ENCODE measurements at regions not wholly inside any gene's neighbourhood (a gene's known extent, or its start where the extent isn't known, plus 50 kb on each side); places are given as distances from the start of the nearest gene placed in this dataset.

GRCh38 chr5:2205185-2205585, 322.5 kb upstream of the IRX4 start:
- TF ChIP-seq EZH2phosphoT487 (IDR thresholded peaks at IDR 0.05; ENCODE audit: borderline replicate concordance, low read length) = no peak
- no peak for TF ChIP-seq CTCF (IDR thresholded peaks at IDR 0.05; ENCODE audit: low read depth, low read length, poor library complexity, severe bottlenecking)
- Histone ChIP-seq H3F3A (ENCODE audit: control insufficient read depth, insufficient read depth) (no peaks in the 10 kb centered on the region), H4K20me1 (ENCODE audit: control insufficient read depth, insufficient read depth, low read depth, low read length) (no peaks in the 10 kb centered on the region), H3K4me2 (ENCODE audit: low read length) (no peak overlapping the region), H3K36me3 (ENCODE audit: control insufficient read depth, low read length) (no peaks in the 10 kb centered on the region), H3K9me2 (replicated peaks; ENCODE audit: control insufficient read depth, low read length) (no peaks in the 10 kb centered on the region), H3K27ac (ENCODE audit: low read depth, low read length) (no peak overlapping the region), H3K79me2 (ENCODE audit: control insufficient read depth, low read length) (no peaks in the 10 kb centered on the region), H3K4me3 (ENCODE audit: low read length) (no peak overlapping the region), H3K4me1 (ENCODE audit: control insufficient read depth, low read length) (no peaks in the 10 kb centered on the region), H3K27me3 (ENCODE audit: control insufficient read depth, low read length) (no peaks in the 10 kb centered on the region), H3K9me3 (ENCODE audit: control insufficient read depth, insufficient read depth, low read length) (no peaks in the 10 kb centered on the region)

GRCh38 chr5:2204366-2205184, 321.9 kb upstream of the IRX4 start:
- Histone ChIP-seq H3F3A (ENCODE audit: control insufficient read depth, insufficient read depth) (no peaks in the 10 kb centered on the region), H3K27ac (ENCODE audit: low read depth, low read length) (no peak overlapping the region), H3K9me3 (ENCODE audit: control insufficient read depth, insufficient read depth, low read length) (no peaks in the 10 kb centered on the region), H3K4me3 (ENCODE audit: low read length) (no peak overlapping the region), H3K27me3 (ENCODE audit: control insufficient read depth, low read length) (no peaks in the 10 kb centered on the region), H3K79me2 (ENCODE audit: control insufficient read depth, low read length) (no peaks in the 10 kb centered on the region), H3K4me2 (ENCODE audit: low read length) (no peak overlapping the region), H3K9me2 (replicated peaks; ENCODE audit: control insufficient read depth, low read length) (no peaks in the 10 kb centered on the region), H3K36me3 (ENCODE audit: control insufficient read depth, low read length) (no peaks in the 10 kb centered on the region), H4K20me1 (ENCODE audit: control insufficient read depth, insufficient read depth, low read depth, low read length) (no peaks in the 10 kb centered on the region), H3K4me1 (ENCODE audit: control insufficient read depth, low read length) (no peaks in the 10 kb centered on the region)
- no peak for TF ChIP-seq EZH2phosphoT487 (IDR thresholded peaks at IDR 0.05; ENCODE audit: borderline replicate concordance, low read length)
- no peak for TF ChIP-seq CTCF (IDR thresholded peaks at IDR 0.05; ENCODE audit: low read depth, low read length, poor library complexity, severe bottlenecking)

GRCh38 chr5:2203774-2204173, 321.0 kb upstream of the IRX4 start:
- Histone ChIP-seq H3K27ac (ENCODE audit: low read depth, low read length) (no peak overlapping the region), H3K9me2 (replicated peaks; ENCODE audit: control insufficient read depth, low read length) (no peaks in the 10 kb centered on the region), H3K4me3 (ENCODE audit: low read length) (no peak overlapping the region), H3F3A (ENCODE audit: control insufficient read depth, insufficient read depth) (no peaks in the 10 kb centered on the region), H3K36me3 (ENCODE audit: control insufficient read depth, low read length) (no peaks in the 10 kb centered on the region), H4K20me1 (ENCODE audit: control insufficient read depth, insufficient read depth, low read depth, low read length) (no peaks in the 10 kb centered on the region), H3K4me1 (ENCODE audit: control insufficient read depth, low read length) (no peaks in the 10 kb centered on the region), H3K27me3 (ENCODE audit: control insufficient read depth, low read length) (no peaks in the 10 kb centered on the region), H3K79me2 (ENCODE audit: control insufficient read depth, low read length) (no peaks in the 10 kb centered on the region), H3K4me2 (ENCODE audit: low read length) (no peak overlapping the region), H3K9me3 (ENCODE audit: control insufficient read depth, insufficient read depth, low read length) (no peaks in the 10 kb centered on the region)
- TF ChIP-seq EZH2phosphoT487 (IDR thresholded peaks at IDR 0.05; ENCODE audit: borderline replicate concordance, low read length) (no peak), CTCF (IDR thresholded peaks at IDR 0.05; ENCODE audit: low read depth, low read length, poor library complexity, severe bottlenecking) (no peak)

All from DOHH2 (cell line).